Type B pancreatic cell (in vitro differentiated cells): ENCODE measurements at regions not wholly inside any gene's neighbourhood (a gene's known extent, or its start where the extent isn't known, plus 50 kb on each side); places are given as distances from the start of the nearest gene placed in this dataset.

Experiments
- DNase-seq: peaks from one replicate; pipeline ENCODE4 v3.0.0; 2021; ENCODE audit warnings: mixed read lengths; ENCODE audit not compliant: unreplicated experiment; ENCODE audit errors: extremely low spot score
- H3K27ac Mint-ChIP-seq: 2 replicates; pipeline ENCODE4 v1.8.0; 2021; ENCODE audit warnings: mild to moderate bottlenecking, mixed read lengths
- H3K27me3 Mint-ChIP-seq: 2 replicates; pipeline ENCODE4 v1.8.0; 2021; ENCODE audit warnings: mixed read lengths
- H3K36me3 Mint-ChIP-seq: 2 replicates; pipeline ENCODE4 v1.8.0; 2021; ENCODE audit warnings: mixed read lengths
- H3K4me1 Mint-ChIP-seq: one replicate; pipeline ENCODE4 v1.8.0; 2021; ENCODE audit warnings: mixed read lengths; ENCODE audit not compliant: unreplicated experiment
- H3K4me3 Mint-ChIP-seq: 2 replicates; pipeline ENCODE4 v1.8.0; 2021; ENCODE audit warnings: mild to moderate bottlenecking, mixed read lengths
- H3K9me3 Mint-ChIP-seq: 2 replicates; pipeline ENCODE4 v1.8.0; 2021; ENCODE audit warnings: mixed read lengths
- TF ChIP-seq, protein P1 (sequence below): fragments of 200-600 bp; sonication (generic); conservative IDR thresholded peaks from 2 replicates; pipeline ENCODE4 v1.5.0; 2021; ENCODE audit warnings: antibody characterized with exemption, mild to moderate bottlenecking

DNA sequence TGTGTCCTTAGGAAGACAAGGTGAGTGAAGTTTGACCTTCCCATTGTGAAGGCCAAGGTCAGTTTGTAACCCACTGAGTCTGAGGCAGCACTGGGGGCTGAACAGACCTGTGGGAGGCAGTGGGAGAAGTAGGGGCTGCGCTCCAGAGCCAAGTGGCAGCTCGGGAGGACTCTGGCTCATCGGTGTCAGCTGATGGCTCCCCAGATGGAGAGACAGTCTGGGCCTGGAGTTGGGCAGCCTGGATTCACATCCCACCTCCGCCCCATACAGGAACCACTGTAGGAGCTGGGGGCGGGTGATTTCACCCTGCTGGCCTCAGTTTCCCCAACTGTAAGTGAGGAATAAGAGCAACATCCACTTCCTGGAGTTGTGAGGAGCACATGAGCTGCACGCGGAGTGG, 128.4 kb downstream of the FOXL1 start:
- H3K27ac Mint-ChIP-seq = no peak overlapping the region
- no peaks in the 10 kb centered on the region for H3K9me3 Mint-ChIP-seq
- peaks cover 3% of the 10 kb centered on the region for H3K36me3 Mint-ChIP-seq
- TF ChIP-seq, protein P1, sequence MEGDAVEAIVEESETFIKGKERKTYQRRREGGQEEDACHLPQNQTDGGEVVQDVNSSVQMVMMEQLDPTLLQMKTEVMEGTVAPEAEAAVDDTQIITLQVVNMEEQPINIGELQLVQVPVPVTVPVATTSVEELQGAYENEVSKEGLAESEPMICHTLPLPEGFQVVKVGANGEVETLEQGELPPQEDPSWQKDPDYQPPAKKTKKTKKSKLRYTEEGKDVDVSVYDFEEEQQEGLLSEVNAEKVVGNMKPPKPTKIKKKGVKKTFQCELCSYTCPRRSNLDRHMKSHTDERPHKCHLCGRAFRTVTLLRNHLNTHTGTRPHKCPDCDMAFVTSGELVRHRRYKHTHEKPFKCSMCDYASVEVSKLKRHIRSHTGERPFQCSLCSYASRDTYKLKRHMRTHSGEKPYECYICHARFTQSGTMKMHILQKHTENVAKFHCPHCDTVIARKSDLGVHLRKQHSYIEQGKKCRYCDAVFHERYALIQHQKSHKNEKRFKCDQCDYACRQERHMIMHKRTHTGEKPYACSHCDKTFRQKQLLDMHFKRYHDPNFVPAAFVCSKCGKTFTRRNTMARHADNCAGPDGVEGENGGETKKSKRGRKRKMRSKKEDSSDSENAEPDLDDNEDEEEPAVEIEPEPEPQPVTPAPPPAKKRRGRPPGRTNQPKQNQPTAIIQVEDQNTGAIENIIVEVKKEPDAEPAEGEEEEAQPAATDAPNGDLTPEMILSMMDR = no peak
- no peak for DNase-seq
- H3K4me3 Mint-ChIP-seq = no peak overlapping the region
- H3K27me3 Mint-ChIP-seq = peaks cover 34% of the 10 kb centered on the region
- peaks cover 5% of the 10 kb centered on the region for H3K4me1 Mint-ChIP-seq

GRCh38 chr16:86707171-86707570, 128.8 kb downstream of the FOXL1 start:
- Mint-ChIP-seq H3K4me1 (peaks cover 5% of the 10 kb centered on the region), H3K27ac (no peak overlapping the region), H3K27me3 (peaks cover 36% of the 10 kb centered on the region), H3K9me3 (no peaks in the 10 kb centered on the region), H3K36me3 (peaks cover 3% of the 10 kb centered on the region), H3K4me3 (no peak overlapping the region)
- no peak for DNase-seq
- TF ChIP-seq, protein P1 = no peak

DNA sequence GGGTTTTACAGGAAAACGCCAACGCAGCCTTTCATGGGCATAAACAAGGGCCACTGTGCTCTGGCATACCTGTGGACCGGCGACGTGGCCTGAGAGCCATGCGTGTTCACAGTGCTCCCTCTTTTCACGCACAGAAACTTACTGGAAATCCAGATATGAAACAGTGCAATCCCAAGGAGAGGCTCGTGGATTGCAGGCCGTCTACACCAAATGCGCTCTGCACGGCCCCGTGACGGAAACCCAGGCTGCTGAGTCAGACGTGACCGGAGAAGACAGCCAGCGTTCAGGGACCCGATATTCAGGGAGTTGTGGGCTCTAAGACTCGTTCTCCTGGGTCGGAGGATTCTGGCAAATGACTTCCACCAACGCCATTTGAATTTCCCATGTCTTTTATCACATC, 129.2 kb downstream of the FOXL1 start:
- Mint-ChIP-seq H3K27me3 (peaks cover 39% of the 10 kb centered on the region), H3K27ac (no peak overlapping the region), H3K9me3 (no peaks in the 10 kb centered on the region)

GRCh38 chr16:86708431-86708830, 130.1 kb downstream of the FOXL1 start:
- TF ChIP-seq, protein P1 = no peak
- Mint-ChIP-seq H3K9me3 (no peaks in the 10 kb centered on the region), H3K36me3 (peaks cover 3% of the 10 kb centered on the region), H3K4me3 (no peak overlapping the region), H3K27ac (no peak overlapping the region), H3K4me1 (peaks cover 5% of the 10 kb centered on the region), H3K27me3 (peaks cover 42% of the 10 kb centered on the region)
- DNase-seq = no peak

More for the DNA sequence above, 129.2 kb downstream of the FOXL1 start:
- no peak for DNase-seq
- Mint-ChIP-seq H3K4me1 (peaks cover 5% of the 10 kb centered on the region), H3K4me3 (no peak overlapping the region), H3K36me3 (peaks cover 3% of the 10 kb centered on the region)
- TF ChIP-seq, protein P1 = no peak

GRCh38 chr16:86709103-86709502, 130.8 kb downstream of the FOXL1 start:
- H3K27ac Mint-ChIP-seq = no peak overlapping the region
- H3K27me3 Mint-ChIP-seq = peaks cover 42% of the 10 kb centered on the region
- peaks cover 5% of the 10 kb centered on the region for H3K4me1 Mint-ChIP-seq
- no peak overlapping the region for H3K4me3 Mint-ChIP-seq
- no peaks in the 10 kb centered on the region for H3K9me3 Mint-ChIP-seq
- TF ChIP-seq, protein P1 = no peak
- H3K36me3 Mint-ChIP-seq = peaks cover 3% of the 10 kb centered on the region
- DNase-seq = no peak
